Activated CD8-positive, alpha-beta memory T cell treated with anti-CD3 and anti-CD28 coated beads, Interleukin-2, amount 50 U/mL, for 24 hours (primary cell): ENCODE measurements at regions not wholly inside any gene's neighbourhood (a gene's known extent, or its start where the extent isn't known, plus 50 kb on each side); places are given as distances from the start of the nearest gene placed in this dataset.

Experiments used
- DNase-seq: peaks from one replicate; pipeline ENCODE4 v3.0.0-alpha.2; 2020; ENCODE audit errors: extremely low read depth

- no peak for DNase-seq
These were observed 52.8 kb upstream of the DCC start for GRCh38 chr18:52287151-52287550.

GRCh38 chr18:52288403-52289004, 51.5 kb upstream of the DCC start:
- no peak for DNase-seq

GRCh38 chr18:52289392-52289791, 50.6 kb upstream of the DCC start:
- no peak for DNase-seq
